GM12801 (cell line): ENCODE measurements at regions not wholly inside any gene's neighbourhood (a gene's known extent, or its start where the extent isn't known, plus 50 kb on each side); places are given as distances from the start of the nearest gene placed in this dataset.

Experiments
- CTCF ChIP-seq: IDR thresholded peaks from one replicate; pipeline ENCODE4 v1.5.1; 2011; ENCODE audit warnings: control low read depth; ENCODE audit not compliant: insufficient read length; ENCODE audit errors: extremely low read depth

- no peak for TF ChIP-seq CTCF
Measured at GRCh38 chr5:68455216-68455615, 239.7 kb downstream of the PIK3R1 start.

- TF ChIP-seq CTCF: no peak
Measured at GRCh38 chr5:68456756-68457217, 241.2 kb downstream of the PIK3R1 start.

GRCh38 chr5:68457285-68457684 lies 241.7 kb downstream of the PIK3R1 start:
- no peak for TF ChIP-seq CTCF

- no peak for TF ChIP-seq CTCF
Measured at GRCh38 chr5:68458416-68459021, 243.0 kb downstream of the PIK3R1 start.

- no peak for TF ChIP-seq CTCF
Measured at GRCh38 chr5:68459093-68459809, 243.7 kb downstream of the PIK3R1 start.

GRCh38 chr5:68459810-68460139 lies 244.2 kb downstream of the PIK3R1 start:
- TF ChIP-seq CTCF: no peak

GRCh38 chr5:68460147-68460798 lies 244.7 kb downstream of the PIK3R1 start:
- TF ChIP-seq CTCF: no peak
